Smooth muscle cell (in vitro differentiated cells): ENCODE measurements at regions not wholly inside any gene's neighbourhood (a gene's known extent, or its start where the extent isn't known, plus 50 kb on each side); places are given as distances from the start of the nearest gene placed in this dataset.

Experiments used
- DNase-seq: peaks from one replicate; lab custom pipeline; 2025; ENCODE audit not compliant: unreplicated experiment; lab: John Stamatoyannopoulos, UW
- H2AFZ ChIP-seq: fragments of 200-600 bp; sonication (generic); 2 replicates; pipeline ENCODE4 v1.6.0; 2016; ENCODE audit warnings: antibody characterized with exemption, low read depth, mild to moderate bottlenecking
- H3F3A ChIP-seq: fragments of 200-600 bp; sonication (generic); 2 replicates; pipeline ENCODE4 v1.6.0; 2017; ENCODE audit warnings: antibody characterized with exemption, low read depth
- H3K27ac ChIP-seq: fragments of 200-600 bp; sonication (generic); 2 replicates; pipeline ENCODE4 v1.5.1; 2016; ENCODE audit warnings: low read depth, mild to moderate bottlenecking
- H3K27me3 ChIP-seq: fragments of 200-600 bp; sonication (generic); 2 replicates; pipeline ENCODE4 v1.6.1; 2016; ENCODE audit warnings: low read depth, mild to moderate bottlenecking
- H3K36me3 ChIP-seq: fragments of 200-600 bp; sonication (generic); 2 replicates; pipeline ENCODE4 v1.5.1; 2016; ENCODE audit warnings: low read depth
- H3K4me1 ChIP-seq: fragments of 200-600 bp; sonication (generic); 2 replicates; pipeline ENCODE4 v1.5.1; 2016; ENCODE audit warnings: low read depth
- H3K4me2 ChIP-seq: fragments of 200-600 bp; sonication (generic); 2 replicates; pipeline ENCODE4 v1.6.0; 2016; ENCODE audit warnings: mild to moderate bottlenecking
- H3K4me3 ChIP-seq: fragments of 200-600 bp; sonication (generic); 2 replicates; pipeline ENCODE4 v1.5.1; 2016; ENCODE audit warnings: mild to moderate bottlenecking
- H3K79me2 ChIP-seq: fragments of 200-600 bp; sonication (generic); 2 replicates; pipeline ENCODE4 v1.6.0; 2016; ENCODE audit warnings: low read depth, mild to moderate bottlenecking
- H3K9ac ChIP-seq: fragments of 200-600 bp; sonication (generic); 2 replicates; pipeline ENCODE4 v1.6.0; 2016; ENCODE audit warnings: low read depth
- H3K9me3 ChIP-seq: fragments of 200-600 bp; sonication (generic); replicated peaks from 2 replicates; pipeline ENCODE4 v1.5.1; 2016; ENCODE audit warnings: low read depth
- H4K20me1 ChIP-seq: fragments of 200-600 bp; sonication (generic); 2 replicates; pipeline ENCODE4 v1.6.0; 2016; ENCODE audit warnings: low read depth
- CTCF ChIP-seq: fragments of 200-600 bp; sonication (generic); IDR thresholded peaks from 2 replicates; pipeline ENCODE4 v1.5.1; 2017; ENCODE audit warnings: borderline replicate concordance, mild to moderate bottlenecking, antibody characterized with exemption; ENCODE audit not compliant: insufficient read depth, poor library complexity, severe bottlenecking
- WGBS: methylation state at CpG from one replicate; pipeline ENCODE4 v1.1.7; 2016; ENCODE audit warnings: low lambda C conversion rate; 5-methylcytosine and 5-hydroxymethylcytosine counted together

- no peaks in the 10 kb centered on the region for H4K20me1 ChIP-seq
- 13% methylated on average over 1 of the region's 1 CpG for WGBS
Observed at GRCh38 chr9:20207176-20207575, 415.1 kb downstream of the MLLT3 start.

GRCh38 chr9:20205821-20206220, 416.5 kb downstream of the MLLT3 start:
- no peak overlapping the region for H3K4me3 ChIP-seq
- H3K4me2 ChIP-seq: no peak overlapping the region
- no peaks in the 10 kb centered on the region for H3K27me3 ChIP-seq
- H4K20me1 ChIP-seq: no peaks in the 10 kb centered on the region
- H3K36me3 ChIP-seq: no peaks in the 10 kb centered on the region
- H3K79me2 ChIP-seq: peaks cover 4% of the 10 kb centered on the region
- no peak overlapping the region for H2AFZ ChIP-seq
- peak overlapping the region; percentile 51 for H3K27ac ChIP-seq
- WGBS: 66% methylated on average over 2 of the region's 2 CpGs
- DNase-seq: no peak
- no peak for TF ChIP-seq CTCF
- H3F3A ChIP-seq: peaks cover 19% of the 10 kb centered on the region
- no peak overlapping the region for H3K9ac ChIP-seq
- no peaks in the 10 kb centered on the region for H3K9me3 ChIP-seq
- peaks cover 28% of the 10 kb centered on the region for H3K4me1 ChIP-seq

More at GRCh38 chr9:20207176-20207575, 415.1 kb downstream of the MLLT3 start:
- Histone ChIP-seq H3K79me2 (peaks cover 4% of the 10 kb centered on the region), H3K27me3 (no peaks in the 10 kb centered on the region), H3K9me3 (no peaks in the 10 kb centered on the region), H3K4me3 (no peak overlapping the region), H2AFZ (no peak overlapping the region), H3K27ac (peak overlapping the region; percentile 22), H3K36me3 (no peaks in the 10 kb centered on the region), H3F3A (peaks cover 15% of the 10 kb centered on the region), H3K4me2 (peak overlapping the region; percentile 71), H3K9ac (no peak overlapping the region), H3K4me1 (peaks cover 16% of the 10 kb centered on the region)
- no peak for TF ChIP-seq CTCF
- DNase-seq: no peak

- Histone ChIP-seq H3K36me3 (no peaks in the 10 kb centered on the region), H3F3A (peaks cover 21% of the 10 kb centered on the region), H3K4me2 (peak overlapping the region; percentile 69), H3K79me2 (no peaks in the 10 kb centered on the region), H3K4me3 (no peak overlapping the region), H3K4me1 (peaks cover 31% of the 10 kb centered on the region), H3K9me3 (peaks cover 4% of the 10 kb centered on the region), H3K27me3 (no peaks in the 10 kb centered on the region), H2AFZ (no peak overlapping the region), H4K20me1 (no peaks in the 10 kb centered on the region), H3K9ac (peak overlapping the region; percentile 25), H3K27ac (peak overlapping the region; percentile 82)
- DNase-seq: no peak
- 3% methylated on average over 1 of the region's 1 CpG for WGBS
- TF ChIP-seq CTCF: no peak
Observed at GRCh38 chr9:20200991-20201431, 412.2 kb upstream of the SLC24A2 start.

- no peak for DNase-seq
- 86% methylated on average over 2 of the region's 2 CpGs for WGBS
- TF ChIP-seq CTCF: no peak
- Histone ChIP-seq H3F3A (peaks cover 21% of the 10 kb centered on the region), H3K4me3 (no peak overlapping the region), H3K4me2 (peak overlapping the region; percentile 69), H3K27ac (peak overlapping the region; percentile 82), H3K79me2 (no peaks in the 10 kb centered on the region), H3K9ac (no peak overlapping the region), H3K27me3 (no peaks in the 10 kb centered on the region), H4K20me1 (no peaks in the 10 kb centered on the region), H3K4me1 (peaks cover 26% of the 10 kb centered on the region), H3K36me3 (no peaks in the 10 kb centered on the region), H2AFZ (no peak overlapping the region), H3K9me3 (peaks cover 9% of the 10 kb centered on the region)
Observed at GRCh38 chr9:20200581-20200980, 411.7 kb upstream of the SLC24A2 start.
